ENCODE measurements at regions not wholly inside any gene's neighbourhood (a gene's known extent, or its start where the extent isn't known, plus 50 kb on each side); places are given as distances from the start of the nearest gene placed in this dataset.

GRCh38 chr6:91042656-91043055, 455.8 kb upstream of the MAP3K7 start:
- Histone ChIP-seq H3K4me1 (no peaks in the 10 kb centered on the region), H3K36me3 (no peaks in the 10 kb centered on the region), H3K27me3 (no peaks in the 10 kb centered on the region), H3K4me3 (no peak overlapping the region), H3K27ac (no peak overlapping the region), H3K9me3 (no peaks in the 10 kb centered on the region)
- no peak for TF ChIP-seq CTCF (IDR thresholded peaks at IDR 0.05)
- no peak for ATAC-seq
- intact Hi-C loops (cut with DNase I) = no loop called here
- no peak for DNase-seq

- DNase-seq = no peak
- Histone ChIP-seq H3K4me1 (no peaks in the 10 kb centered on the region), H3K27me3 (peaks cover 4% of the 10 kb centered on the region), H3K4me3 (no peak overlapping the region), H3K9me3 (no peaks in the 10 kb centered on the region), H3K27ac (no peak overlapping the region), H3K36me3 (no peaks in the 10 kb centered on the region)
- intact Hi-C loops (cut with DNase I) = no loop called here
- no peak for TF ChIP-seq CTCF (IDR thresholded peaks at IDR 0.05)
- no peak for ATAC-seq
Observed at GRCh38 chr6:91033964-91034363, 447.1 kb upstream of the MAP3K7 start.

- TF ChIP-seq CTCF (IDR thresholded peaks at IDR 0.05) = no peak
- DNase-seq (no peak), ATAC-seq (no peak)
- Histone ChIP-seq H3K27me3 (peaks cover 4% of the 10 kb centered on the region), H3K9me3 (no peaks in the 10 kb centered on the region), H3K4me3 (no peak overlapping the region), H3K4me1 (no peaks in the 10 kb centered on the region), H3K36me3 (no peaks in the 10 kb centered on the region), H3K27ac (no peak overlapping the region)
- intact Hi-C loops (cut with DNase I) = no loop called here
Observed at GRCh38 chr6:91031581-91031980, 444.7 kb upstream of the MAP3K7 start.

- TF ChIP-seq CTCF (IDR thresholded peaks at IDR 0.05) = no peak
- H3K27ac ChIP-seq = no peak overlapping the region
- no peaks in the 10 kb centered on the region for H3K36me3 ChIP-seq
- intact Hi-C loops (cut with DNase I) = no loop called here
- ATAC-seq (no peak), DNase-seq (no peak)
- no peaks in the 10 kb centered on the region for H3K9me3 ChIP-seq
- no peaks in the 10 kb centered on the region for H3K4me1 ChIP-seq
- peaks cover 4% of the 10 kb centered on the region for H3K27me3 ChIP-seq
- no peak overlapping the region for H3K4me3 ChIP-seq
Observed at GRCh38 chr6:91029211-91029610, 442.3 kb upstream of the MAP3K7 start.

- H3K27ac ChIP-seq = no peak overlapping the region
- no peaks in the 10 kb centered on the region for H3K36me3 ChIP-seq
- H3K4me1 ChIP-seq = no peaks in the 10 kb centered on the region
- ATAC-seq = no peak
- intact Hi-C loops (cut with DNase I) = no loop called here
- no peaks in the 10 kb centered on the region for H3K9me3 ChIP-seq
- no peaks in the 10 kb centered on the region for H3K27me3 ChIP-seq
- no peak for TF ChIP-seq CTCF (IDR thresholded peaks at IDR 0.05)
- no peak for DNase-seq
- no peak overlapping the region for H3K4me3 ChIP-seq
Observed at GRCh38 chr6:91023529-91023928, 436.7 kb upstream of the MAP3K7 start.

DNA sequence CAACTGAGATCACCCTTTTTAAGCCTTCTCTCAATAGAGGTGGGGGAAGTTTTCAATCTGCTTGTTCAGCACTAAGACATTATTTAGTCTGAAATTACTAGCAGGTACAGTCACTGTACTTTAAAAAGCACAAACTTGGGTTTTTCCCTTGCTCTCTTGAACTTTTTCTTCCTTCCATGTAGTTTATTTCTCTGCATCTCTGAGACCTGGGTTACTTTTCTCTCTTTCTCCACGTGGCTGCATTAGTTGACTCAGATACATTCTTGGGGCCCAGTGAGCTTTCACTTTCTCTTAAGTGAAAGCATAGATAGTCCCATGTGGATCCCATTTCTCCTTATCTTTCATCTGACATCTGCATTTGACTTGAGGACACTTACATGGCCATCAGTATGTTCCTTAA, 433.9 kb upstream of the MAP3K7 start:
- intact Hi-C loops (cut with DNase I) = no loop called here

More for the DNA sequence above, 433.9 kb upstream of the MAP3K7 start:
- Histone ChIP-seq H3K27ac (no peak overlapping the region), H3K36me3 (no peaks in the 10 kb centered on the region), H3K27me3 (no peaks in the 10 kb centered on the region), H3K9me3 (no peaks in the 10 kb centered on the region), H3K4me1 (no peaks in the 10 kb centered on the region), H3K4me3 (no peak overlapping the region)
- ATAC-seq (no peak), DNase-seq (no peak)
- no peak for TF ChIP-seq CTCF (IDR thresholded peaks at IDR 0.05)

All from upper lobe of right lung (tissue), 1 donor.